Umbilical cord (tissue), 1 donor: ENCODE measurements at regions not wholly inside any gene's neighbourhood (a gene's known extent, or its start where the extent isn't known, plus 50 kb on each side); places are given as distances from the start of the nearest gene placed in this dataset.
A peak's percentile ranks its signal among the peaks of the same experiment; 100 is the strongest.

Experiments used
- DNase-seq: peaks from one replicate; pipeline ENCODE4 v3.0.0-alpha.2; 2015; ENCODE audit warnings: low spot score

DNA sequence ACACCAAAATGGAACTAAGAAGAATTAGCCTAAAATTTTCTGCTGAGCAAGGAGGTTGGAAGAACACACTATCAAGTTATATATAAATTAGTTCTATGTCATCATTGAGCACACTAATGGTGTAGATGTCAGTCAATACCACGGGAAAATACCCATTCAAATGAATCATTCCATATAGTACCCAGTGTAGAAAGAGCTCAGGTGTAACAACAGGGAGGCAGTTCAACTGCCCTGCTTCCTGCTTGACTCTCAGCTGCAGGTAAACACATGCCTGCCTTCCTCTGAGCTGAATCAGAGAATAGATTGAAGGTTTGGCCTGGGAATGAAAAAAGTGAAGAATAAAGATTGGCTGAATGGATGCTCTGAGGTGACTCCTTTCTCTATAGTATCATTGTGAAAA is 1088.0 kb downstream of the AGBL1 start:
- DNase-seq, result no peak

DNA sequence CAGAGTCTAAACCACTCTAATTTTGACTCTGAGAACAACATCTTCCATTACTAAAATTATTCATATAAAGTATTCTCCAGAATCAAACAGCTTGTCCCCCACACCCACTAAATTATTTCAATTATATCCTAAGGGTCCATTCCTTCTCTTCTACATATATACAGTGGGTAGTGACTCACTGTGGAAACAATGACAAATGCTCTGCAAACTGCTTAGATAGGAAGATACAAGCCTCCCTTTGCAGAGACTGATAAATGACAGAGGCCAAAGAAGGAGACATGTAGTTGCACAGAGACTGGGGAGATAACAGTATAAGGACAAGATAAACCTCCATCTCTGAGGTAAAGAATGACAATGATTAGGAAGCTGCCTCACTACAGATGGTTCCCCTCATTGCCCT is 1087.4 kb downstream of the AGBL1 start:
- DNase-seq, result no peak

DNA sequence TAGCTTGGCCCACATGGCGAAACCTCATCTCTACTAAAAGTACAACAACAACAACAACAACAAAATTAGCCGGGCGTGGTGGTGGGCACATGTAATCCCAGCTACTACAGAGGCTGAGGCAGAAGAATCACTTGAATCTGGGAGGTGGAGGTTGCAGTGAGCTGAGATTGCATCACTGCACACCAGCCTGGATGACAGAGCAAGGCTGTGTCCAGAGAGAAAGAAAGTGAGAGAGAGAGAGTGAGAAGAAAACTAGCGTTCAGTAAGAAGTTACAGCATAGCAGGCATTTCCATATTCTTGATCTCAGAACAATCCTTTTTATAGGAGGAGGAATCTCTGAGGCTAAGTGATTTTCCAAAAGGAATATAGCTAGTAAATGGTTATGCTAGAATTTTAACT is 1076.1 kb downstream of the AGBL1 start:
- DNase-seq, result no peak

DNA sequence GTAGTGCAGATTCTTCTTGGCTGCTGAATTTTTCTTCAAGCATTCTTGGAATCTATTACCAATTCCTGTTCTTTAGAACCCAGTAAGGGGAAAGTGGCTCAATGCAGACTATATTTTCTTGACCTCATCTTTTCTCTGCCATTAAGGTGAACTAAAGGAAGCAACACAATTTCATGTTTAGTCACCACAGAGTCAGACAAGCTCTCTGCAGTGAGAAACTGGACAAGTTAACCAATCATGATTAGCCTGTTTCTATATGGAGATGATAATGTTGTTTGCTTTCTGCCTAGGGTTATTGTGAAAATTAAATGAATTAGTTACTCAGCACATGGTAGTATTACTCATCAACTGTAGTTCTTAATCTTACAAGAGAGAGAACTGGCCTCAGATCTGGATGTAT is 1075.1 kb downstream of the AGBL1 start:
- DNase-seq, result no peak

DNA sequence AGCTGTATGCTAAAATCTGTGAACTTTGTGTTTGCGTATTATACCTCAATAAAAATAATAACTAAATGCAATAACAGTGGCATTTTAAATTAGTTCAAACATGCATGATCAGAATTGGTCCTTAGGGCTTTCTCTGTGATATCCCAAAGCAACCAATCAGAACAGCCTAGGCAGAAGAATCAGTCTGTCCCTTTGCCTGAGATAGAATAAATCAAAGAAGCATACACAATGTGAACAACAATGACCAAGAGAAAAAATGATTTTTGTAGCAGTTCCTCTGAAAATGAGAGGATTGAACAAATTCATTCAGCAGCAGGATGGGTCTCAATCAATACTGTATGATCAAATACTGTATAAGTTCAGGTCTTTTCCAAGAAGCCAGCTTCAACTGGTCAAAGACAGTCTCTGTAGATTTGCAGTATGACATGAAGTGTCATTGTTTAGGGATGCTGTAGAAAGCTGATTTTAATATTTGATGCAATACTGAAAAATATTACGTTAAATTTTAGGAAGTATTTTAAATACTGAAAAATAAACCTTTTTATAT is 1071.6 kb downstream of the AGBL1 start:
- no peak for DNase-seq

DNA sequence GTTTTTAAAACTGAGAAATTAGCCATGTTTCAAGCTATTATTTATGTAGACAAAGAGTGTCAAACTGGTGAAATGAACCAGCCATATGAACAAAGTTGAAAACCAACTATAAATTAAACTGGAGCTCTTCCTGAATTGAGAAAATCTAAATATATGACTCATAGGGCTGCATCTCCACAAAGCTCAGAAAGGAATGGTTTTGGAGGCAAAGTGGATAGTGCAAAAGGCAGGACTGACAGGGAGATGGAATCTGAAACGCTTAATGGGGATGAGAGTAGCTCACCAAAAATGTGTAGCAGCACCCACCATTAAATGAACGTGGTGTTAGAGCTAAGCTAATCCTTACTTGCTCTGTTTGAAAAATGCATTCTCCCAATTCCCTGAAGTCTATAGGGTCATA is 1066.0 kb downstream of the AGBL1 start:
- DNase-seq, result peak; percentile 10

DNA sequence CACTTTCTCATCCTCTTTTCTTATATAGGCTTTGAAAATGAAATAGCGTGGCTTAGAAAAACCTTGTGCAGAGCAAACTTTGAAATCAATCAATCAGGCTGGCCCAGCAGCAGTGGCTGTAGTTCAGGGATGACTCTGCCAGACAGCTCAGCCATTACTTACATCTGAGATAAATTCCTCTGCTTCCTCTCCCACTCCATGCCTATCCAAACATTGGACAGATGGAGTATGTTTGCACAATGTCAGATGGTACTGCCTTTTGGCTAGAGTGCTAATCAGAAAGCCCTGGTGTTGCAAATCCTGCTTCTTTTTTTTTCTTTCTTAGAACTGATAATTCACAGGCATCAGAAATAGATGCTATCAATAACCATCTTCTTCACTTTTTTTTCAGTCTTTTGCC is 1065.1 kb downstream of the AGBL1 start:
- no peak for DNase-seq

DNA sequence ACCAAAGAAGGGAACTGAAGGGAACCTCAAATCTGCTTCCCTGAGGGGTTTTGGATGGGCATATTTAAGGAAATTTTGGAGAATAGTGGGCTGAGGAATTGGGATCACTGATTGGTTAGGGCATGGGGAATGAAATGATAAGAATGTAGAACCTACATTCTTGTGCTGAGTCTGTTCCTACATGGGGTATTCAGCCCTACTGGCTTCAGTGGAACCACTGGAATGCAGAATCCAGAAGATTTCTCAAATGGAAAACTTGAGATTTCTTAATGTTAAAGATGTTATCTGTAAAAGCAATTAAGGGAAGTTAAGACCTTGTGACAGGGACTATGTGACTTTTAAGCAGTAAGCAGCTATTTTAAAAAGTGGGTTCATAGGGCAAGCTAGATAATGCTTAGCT is 1062.4 kb downstream of the AGBL1 start:
- DNase-seq, result no peak

DNA sequence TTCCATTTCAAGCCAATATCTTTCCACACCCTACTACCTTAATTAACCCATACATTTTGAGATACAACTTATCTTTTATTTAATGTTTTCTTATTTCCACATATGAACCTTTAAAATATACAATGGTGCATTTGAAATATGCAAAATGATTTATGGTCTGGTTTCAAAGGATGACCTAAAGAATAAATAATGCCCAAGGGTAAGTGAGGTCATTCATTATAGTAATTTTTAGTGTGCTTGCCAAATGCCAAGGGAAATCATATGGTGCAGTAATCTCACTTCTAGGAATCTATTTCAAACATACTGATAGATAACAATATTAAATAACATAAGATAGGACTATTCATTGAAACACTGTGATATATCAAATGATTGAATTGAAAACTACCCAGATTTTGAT is 1055.4 kb downstream of the AGBL1 start:
- no peak for DNase-seq

DNA sequence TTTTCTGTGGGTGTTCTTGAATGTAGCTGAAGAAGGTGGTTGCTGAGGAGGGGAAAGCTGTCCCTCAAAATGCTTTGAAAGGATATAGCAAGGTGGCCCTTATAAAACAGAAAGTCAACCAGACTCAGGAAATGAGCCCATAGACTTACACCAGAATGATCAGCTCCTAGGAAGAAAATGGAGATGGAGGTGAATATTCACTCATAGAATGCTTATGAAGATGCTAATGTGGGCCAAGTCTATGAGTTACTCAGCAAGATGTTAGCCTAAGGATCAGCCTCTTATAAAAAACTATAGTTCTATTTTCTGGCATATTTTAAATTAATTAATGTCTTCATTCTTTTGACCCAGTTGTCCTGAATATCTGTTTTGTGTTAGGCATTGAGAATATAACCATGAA is 1054.0 kb downstream of the AGBL1 start:
- DNase-seq, result no peak

DNA sequence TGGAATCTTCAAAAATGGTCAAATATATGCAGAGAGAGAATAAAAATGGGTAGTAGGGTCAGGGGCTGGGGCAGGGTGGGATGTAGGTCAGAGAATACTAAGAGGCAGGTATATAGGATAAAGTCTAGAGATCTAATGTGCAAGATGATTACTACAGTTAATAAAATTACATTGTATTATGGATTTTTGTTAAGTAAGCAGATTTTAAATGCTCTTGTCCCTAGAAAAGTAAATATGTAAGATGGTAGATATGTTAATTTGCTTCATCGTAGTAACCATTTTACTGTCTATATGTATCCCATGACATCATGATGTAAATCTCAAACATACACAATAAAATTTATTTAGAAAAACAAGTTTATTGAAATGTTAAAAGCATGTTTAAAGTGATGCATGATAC is 1051.4 kb downstream of the AGBL1 start:
- no peak for DNase-seq

DNA sequence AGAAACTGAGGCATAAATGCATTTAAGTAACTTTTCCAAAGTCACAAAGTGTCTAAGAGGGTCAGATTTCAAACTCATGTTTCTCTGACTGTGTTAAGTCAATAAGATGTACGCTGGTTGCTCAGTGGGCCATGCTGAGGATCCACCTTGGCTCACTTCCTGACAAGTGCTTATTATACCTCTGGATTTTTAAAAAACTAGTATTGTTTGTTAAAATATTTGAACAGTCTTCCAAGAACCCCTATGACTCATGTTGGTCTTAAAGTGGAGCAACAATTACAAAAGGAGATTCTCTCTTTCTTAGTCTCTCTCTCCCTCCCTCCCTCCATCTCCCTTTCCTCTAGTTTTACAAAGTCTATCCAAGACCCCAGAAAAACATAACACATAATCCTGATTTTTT is 1050.2 kb downstream of the AGBL1 start:
- no peak for DNase-seq

DNA sequence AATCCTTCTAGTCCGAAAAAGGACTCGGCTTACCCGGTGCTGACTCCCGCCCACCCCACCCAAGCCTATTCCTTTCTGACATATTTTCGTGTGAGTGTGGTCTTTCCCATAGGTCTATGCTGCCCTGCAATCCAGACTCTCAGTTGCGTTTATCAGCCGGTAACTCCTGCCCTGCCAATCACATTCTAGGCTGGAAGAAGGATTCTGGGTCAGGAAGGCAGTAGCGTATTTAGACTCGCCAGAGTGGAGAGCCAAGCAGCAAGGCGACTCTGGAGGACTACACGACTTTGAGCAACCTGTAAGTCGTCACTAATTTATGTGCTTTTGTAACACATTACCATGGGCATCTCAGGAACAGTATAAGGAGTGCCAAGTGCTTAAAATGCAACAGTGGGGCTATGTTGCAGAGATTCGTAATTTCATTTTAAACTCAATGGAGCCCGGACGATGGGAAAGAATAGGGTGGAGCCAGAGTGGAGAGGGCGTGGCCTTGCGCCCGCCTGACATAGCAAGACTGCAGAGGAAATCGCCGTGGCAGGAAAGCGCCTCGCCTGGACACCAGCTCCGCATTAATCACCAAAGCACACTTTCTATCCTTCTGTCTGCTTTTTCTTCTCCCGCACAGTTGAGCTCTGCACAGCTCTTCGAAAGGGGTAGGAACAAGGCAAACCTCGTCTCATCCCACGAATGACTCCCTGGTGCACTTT is 1044.2 kb downstream of the AGBL1 start:
- no peak for DNase-seq

DNA sequence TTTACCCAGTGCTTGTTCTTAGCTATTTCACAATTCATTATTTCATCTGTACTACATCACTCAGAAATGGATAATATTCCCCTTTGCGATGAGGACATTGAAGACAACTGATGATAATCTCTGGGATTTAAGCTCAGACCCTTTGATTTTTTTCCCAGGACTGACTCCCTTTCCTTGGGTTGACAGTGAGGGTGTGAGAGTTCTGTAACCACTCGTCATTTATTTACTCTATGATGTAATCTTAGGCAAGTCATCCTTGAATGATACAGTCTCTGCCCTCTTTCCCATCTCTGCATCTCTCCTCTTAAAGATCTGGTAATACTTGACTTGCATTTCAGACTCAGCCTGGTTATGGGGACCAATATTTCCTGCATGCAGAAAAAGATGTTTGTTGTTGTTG is 1041.7 kb downstream of the AGBL1 start:
- DNase-seq, result no peak

DNA sequence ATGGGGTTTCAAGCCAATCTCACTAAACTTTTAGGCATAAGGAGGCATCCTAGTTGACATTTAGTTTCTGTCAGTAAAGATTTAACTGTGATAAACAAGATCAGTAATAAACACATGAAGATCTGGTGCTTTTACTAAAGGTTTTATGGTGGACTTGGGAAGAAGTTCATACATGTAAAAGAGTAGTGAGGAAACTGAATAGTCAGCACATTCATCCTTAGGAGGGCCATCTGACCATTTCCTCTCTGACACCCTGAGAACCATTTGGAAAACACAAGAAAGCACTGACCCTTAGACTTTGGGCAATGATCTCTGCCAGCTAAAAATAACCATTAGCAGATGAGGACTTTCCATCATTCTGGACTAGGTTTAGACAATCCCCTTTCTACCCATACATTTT is 1040.9 kb downstream of the AGBL1 start:
- no peak for DNase-seq

DNA sequence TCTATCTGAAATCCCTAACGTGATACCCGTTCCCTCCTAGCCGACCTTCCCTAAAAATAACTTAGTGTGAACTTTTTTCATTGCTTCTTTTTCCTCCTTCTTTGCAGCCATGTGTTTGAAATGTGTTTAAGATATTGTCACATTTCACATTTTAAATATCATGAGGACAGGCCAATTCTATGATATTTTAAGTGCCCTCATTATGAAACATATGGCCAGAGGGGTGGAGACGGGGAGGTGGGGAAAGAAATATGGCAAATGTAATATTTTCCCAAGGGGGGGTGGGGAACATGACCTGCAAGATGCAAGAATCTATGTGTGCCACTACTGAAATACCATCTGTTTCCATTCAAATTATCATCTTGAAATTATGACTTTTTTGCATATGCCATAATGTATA is 1039.2 kb downstream of the AGBL1 start:
- no peak for DNase-seq

DNA sequence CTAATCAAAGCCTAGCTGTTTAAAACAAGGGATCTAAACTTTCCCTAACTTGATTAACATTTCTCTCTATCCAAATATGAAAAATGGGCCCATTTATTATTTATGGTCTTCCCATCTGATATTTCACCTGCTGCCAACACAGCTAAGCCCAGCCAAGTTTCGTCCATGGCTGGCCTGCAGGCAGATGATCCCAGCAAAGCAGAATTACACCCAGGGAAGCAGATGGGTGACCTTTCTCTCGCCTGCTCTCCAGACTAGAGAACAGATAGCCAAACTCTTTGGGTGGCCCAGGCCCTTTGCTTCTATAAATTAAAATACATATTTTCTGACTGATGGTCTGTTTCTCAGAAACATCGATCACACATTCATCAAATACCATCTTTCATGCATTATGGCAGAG is 1038.8 kb downstream of the AGBL1 start:
- DNase-seq, result peak; percentile 23

DNA sequence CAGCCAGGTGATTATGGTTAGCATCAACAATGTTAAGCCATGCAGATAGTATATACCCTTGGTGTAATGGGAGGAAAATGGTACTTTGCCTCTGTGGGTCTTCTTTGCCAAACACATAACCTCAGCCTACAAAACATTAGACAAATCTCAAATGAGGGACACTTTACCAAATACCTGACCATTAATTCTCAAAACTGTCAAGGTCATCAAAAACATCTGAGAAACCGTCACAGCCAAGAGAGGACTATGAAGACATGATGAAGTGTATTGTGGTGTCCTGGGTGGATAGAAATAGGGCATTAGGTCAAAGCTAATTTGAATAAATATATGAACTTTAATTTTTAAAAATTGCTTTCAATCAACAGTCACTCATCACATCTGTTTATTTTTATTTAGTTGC is 1036.1 kb downstream of the AGBL1 start:
- no peak for DNase-seq

DNA sequence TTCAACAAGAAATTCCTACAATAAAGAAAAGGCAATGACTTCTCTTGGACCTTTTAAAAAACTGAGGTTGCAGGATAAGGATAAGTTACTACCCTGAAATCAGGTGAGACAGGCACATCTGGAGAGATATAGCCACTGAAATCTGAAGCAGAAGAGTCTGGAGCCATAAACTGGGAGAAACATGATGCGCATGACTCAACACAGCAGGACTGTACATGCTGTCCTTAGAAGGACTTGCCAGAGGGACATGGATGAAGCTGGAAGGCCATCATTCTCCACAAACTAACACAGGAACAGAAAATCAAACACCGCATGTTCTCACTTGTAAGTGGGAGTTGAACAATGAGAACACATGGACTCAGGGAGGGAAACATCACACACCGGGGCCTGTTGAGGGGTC is 1020.2 kb downstream of the AGBL1 start:
- DNase-seq, result no peak

DNA sequence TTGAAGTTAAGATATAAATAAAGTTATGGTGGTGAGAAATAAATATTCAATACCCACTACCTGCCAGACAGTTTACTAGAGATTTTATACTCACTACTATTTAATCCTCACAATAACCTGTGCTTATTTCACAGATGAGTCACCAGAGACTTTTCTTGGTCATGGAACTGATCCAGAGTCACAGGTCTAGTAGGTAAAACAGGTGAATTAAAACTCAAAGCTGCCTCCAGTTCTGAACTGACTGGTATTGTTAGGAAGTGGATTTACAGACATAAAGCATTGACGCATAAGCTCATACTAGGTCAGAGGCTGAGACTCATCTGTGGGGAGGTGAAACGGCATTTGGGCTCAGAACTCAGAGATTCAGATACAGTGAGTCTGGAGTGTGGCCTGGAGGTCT is 1009.9 kb downstream of the AGBL1 start:
- no peak for DNase-seq

DNA sequence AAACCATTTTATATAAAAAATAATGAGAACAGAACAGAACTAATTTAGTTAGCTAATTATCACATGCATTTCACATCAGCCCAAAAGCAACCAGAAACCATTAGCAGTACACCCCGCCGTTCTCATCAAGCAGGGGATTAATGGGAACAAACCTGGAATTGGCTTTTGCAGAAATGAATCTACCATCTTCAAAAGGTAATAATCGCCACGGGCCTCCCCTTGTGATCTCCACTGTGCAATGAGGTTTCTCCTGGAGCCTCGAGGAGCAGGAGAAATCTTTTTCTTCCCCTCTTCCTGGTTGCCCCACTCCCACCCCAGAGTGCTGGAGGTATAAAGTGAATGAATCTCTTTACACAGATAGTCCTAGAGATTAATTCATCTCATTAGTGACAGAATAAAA is 1003.5 kb downstream of the AGBL1 start:
- no peak for DNase-seq

DNA sequence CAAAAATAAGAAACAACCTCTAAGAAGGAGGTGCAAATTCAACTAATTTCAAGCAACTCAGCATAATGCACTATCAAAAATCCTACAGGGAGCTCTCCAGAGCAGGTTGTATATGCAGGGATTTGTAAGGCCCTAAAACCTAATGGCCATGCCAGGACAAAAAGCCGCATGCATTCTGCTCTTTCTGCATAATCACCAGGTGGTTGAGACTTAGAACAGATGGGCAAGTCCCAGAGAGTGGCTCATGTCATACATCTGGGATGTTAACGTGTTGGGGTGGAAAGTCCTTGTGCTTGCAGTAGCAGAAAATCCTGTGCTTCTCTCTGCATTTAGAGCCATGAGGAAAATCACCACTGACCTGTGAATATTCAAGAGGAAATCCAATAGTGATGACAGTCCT is 1002.9 kb downstream of the AGBL1 start:
- DNase-seq, result no peak

DNA sequence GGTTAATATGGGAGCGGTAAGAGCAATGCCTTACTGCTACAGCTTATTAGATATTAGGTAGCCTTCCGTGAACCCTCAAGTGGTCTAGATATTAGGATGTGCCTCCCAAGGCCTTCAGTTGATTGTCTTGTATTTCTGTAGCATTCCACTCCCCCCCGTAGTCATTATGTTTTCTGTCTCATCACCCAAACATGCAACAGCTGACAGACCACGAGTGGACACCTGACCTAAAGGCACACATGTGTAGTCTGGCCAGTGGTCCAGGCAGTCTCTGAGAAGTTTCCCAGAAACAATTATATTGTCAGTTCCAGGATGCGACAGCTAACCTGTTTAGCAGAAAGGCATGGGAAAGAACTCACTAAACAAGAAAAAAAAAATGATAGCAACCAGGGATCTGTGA is 1000.9 kb downstream of the AGBL1 start:
- DNase-seq, result no peak
